Hematopoietic multipotent progenitor cell treated with erythropoietin and hydrocortisone succinate and interleukin-3 and kit ligand, for 4 days (in vitro differentiated cells): ENCODE measurements at regions not wholly inside any gene's neighbourhood (a gene's known extent, or its start where the extent isn't known, plus 50 kb on each side); places are given as distances from the start of the nearest gene placed in this dataset.

Source experiments
- DNase-seq: peaks from one replicate; pipeline ENCODE4 v3.0.0-alpha.2; 2015

DNA sequence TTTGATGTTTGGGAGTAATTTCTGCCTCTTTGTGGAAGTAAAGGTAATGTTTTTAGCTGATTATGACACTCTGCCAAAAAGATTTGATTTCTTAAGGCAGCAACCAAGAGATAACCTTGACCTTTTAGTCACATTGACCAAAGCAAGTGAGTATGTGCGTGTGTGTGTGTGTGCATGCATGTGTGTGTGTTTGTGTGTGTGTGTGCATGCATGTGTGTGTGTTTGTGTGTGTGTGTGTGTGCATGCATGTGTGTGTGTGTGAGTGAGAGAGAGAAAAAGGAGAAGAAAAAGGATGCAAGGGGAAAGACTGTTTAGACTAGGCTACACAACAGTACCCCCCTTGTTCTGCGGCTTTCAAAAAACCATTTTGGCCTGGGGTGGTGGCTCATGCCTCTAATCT, 88.1 kb upstream of the NPVF start:
- no peak for DNase-seq

DNA sequence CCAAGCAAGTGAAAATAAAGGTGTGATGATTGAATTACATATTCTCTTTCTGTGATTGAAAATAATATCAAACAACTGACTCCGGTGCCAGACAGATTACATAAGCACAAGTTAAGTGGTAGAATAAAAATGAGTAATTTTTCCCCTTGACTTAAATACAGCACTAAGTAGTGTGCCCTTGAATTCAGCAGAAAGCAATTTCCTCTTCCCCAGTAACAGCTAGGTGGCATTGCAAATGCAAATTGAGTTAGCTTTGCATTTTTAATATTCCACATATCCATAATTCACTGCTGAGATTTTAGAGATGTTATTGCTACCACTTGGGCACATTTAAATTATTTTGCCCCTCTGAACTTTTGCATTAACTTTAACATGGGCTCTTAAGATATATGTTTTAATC, 89.8 kb upstream of the NPVF start:
- DNase-seq: no peak

DNA sequence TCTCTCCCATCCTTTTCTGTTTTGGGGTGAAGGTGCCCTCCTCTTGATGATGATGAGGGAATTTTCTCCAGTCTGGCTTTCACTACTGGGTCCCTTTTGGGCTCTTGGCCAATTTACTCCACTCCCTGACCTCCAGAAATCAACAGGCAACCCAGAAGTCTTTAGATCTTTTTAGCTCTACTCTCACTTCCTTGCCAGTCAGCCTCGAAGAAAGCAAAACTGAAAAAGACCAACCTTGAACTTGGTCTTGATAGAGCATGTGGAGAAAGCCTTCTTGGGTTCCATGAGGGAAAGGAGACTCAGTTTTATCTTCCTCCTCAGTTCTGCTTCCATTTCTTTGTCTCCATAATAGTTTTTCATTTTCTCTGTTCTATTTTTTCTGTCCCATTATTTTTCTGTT, 91.4 kb upstream of the NPVF start:
- DNase-seq: no peak

DNA sequence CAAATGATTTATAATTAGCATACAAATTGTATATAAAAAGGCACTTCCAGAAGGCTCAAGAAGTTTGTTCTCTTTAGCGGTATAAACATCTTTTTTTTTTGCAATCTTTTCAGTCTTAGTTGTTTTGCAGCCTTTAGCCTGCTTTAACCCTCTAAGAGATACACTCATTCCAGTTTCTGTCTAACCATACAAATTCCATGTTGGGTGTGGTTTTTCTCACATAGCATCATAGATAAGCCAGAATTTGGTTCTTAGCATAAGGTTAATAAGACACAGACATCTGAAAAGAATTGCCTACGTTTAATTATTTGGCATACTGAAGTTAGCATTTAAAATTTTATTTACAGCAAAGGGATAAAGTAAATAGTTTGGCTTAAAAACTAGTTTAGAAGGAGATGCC, 92.5 kb upstream of the NPVF start:
- DNase-seq: no peak

DNA sequence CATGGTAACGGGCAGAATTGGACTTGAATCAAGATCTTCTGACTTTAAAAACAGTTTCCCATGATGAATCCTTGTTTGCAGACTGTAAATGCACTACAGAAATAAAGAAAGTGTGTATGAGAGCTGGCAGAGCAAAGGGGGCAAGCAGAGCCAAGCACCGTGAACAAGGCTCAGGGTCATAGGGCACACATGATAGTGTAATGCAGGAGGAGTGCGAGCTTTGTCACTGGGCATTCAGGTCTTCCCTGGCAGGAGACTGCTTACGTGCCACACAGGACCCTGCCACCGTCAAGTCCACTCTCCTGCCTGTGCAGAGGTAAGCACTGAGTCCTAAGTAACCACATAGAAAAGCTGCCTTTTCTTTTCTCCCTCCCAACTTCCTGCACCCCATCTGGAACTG, 93.1 kb upstream of the NPVF start:
- no peak for DNase-seq

DNA sequence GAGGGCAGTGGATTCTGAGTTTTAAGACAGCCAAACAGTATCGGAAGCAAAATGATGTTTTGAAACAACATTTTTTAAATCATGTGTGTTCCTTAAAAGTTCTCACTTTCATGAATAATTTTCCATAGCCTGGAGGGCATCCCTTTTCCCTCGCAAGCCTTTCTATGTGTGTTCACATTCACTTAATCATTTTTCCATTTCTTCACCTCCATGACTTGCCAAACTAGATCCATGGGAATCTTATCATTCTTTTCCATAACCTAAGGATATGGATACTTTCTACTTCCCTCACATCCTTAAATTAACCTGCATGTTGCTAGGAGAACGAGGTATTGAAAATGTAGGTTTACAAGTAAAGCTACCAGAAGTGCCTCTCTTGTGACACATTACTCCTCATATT, 94.2 kb upstream of the NPVF start:
- no peak for DNase-seq

DNA sequence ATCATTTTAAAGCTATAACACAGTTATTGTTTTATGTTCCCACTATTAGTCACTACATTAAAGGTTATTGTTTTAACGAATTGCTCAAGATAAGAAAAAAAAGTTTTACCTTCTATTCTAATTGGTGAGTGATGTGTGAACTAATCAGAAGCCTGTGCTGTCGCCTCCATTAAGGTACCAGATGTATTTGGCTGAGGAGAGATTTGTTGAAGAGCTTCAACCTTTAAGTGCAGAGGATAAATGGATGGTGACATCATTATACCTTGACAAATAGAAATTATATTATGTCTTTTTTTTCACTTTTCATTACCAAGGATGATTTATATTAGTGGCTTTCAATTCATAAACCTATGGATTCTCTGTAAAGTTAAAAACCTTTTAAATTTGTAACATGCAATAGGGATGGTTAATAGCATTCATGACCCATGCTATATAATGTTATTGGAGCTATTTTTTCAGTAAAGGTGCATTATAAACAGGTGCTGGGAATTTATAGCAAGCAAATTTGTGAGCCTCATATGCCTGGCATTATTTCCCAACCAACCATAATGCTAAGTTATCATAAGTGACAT, 97.0 kb upstream of the NPVF start:
- no peak for DNase-seq

DNA sequence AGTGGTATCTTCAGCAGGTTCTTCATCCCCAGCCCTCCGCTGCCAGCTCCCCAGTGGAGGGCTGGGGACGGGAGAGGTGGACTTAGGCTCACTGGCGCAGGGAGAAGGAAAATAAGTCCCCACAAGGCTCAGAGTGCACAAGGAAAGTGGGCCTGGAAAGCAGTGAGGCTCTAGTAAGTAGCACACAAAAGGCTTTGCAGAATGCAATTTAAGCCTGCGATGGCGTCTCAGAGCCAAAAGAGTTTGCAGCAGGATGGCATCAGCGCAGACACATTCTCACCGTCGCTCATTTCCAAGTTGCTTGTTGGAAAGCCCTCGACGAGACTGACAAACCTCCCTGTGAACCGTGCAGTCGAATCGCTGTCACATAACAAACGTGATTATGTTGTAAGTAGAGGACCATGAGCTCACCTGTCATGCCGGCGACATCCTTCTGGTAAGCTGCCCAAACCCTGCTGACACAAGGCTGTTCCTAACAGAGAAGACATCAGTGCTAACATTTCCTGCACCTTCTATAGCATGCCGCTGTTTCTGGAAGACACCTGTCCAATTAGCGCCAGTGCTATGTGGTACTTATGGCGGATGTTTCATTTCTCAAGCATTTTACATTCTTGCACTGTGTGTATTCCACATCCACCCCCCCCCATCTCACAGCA, 98.3 kb upstream of the NPVF start:
- no peak for DNase-seq

DNA sequence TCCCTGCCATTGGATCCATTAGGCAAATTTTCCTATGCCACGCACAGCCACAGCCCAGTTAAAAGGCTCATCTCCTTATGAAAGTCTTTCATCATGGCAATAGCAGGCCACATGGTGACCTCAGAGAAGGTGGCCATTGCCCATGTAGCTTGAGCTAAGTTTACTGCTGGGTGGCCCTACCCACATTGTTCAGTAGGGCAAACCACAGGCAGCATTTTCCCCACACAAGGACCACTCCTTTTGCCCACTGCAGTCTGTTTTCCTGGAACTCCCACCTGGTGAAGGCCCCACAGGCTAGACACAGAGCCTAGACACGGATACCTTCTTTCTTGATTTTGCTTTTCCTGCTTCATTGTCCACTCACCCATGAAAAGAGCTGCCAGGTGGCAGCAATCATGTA, 101.5 kb upstream of the NPVF start:
- no peak for DNase-seq

DNA sequence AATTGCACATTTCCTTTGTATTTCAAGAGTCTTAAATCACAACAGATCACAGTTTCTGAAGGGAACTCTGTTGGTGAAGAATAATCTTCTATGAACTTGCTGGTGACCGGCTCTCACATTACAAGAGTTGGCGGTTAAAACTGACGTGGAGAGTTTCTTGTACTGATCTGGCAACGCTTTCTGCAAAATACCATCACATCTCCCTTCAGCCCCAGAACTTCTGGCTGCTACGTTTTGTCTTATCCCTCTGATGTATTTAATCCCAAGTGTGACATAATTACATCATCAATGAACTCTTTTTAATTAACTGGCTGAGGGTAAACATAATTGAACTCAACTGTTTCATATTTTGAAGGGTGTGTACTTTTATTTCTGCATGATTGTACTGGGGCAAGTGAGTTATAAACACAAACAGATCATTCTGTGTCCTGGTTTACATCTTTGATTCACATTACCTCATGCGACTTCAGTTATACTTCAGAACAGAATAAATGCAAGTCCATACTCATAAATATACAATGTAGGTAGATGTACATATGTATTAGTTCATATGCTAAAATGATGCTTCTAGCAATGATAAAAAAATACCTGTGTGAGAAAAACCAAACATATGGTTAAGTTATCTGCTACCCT, 105.1 kb upstream of the NPVF start:
- DNase-seq: no peak

DNA sequence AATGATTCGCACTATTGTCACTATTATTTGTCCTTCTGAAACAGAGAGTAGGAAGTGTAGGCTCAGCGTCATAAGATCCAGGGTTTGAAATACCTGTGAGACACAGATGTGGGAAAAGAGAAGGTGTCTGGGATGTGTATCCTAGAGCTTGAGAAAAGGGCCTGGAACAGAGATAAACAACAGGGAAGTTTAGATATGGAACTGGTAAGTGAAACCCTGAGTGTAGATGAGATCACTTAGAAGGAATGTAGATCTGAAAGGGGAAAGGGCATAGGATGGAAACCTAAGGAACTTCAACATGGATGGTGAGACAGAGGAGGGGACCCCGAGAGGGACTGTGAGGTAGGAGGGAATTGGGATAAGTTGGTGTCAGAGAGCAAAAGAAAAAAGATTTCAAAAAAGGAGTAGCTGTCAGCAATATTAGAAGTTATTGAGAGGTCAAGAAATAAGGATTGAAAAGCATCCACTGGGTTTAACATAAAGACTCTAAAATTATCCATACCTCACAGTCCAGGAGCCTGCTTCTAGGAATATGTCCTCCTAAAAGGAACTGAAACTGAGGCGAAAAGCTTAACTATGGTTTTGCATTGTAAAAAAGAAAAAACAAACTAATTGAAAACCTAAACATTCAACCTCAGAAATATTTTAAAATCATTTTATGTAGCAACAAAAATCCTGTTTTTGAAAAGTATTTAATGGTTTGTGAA, 119.2 kb upstream of the NPVF start:
- DNase-seq: no peak

DNA sequence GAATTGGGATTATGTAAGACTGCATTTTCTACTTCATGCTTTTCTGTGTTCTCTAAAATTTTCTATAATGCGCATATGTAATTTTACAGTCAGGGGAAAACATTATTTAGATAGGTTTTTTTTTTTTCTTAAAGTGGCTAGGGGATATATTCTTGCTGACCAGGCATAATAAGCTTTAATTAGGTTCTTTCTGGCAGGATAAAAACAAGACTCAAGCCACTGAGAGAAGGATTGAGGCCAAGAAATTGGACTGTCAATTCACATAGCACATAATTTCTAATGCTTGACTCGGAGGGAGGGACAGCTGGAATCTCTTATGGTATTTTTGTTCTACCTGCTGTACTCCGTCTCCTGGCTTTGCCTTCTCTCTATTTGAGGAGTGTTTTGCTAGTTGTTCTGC, 119.8 kb upstream of the NPVF start:
- DNase-seq: no peak

DNA sequence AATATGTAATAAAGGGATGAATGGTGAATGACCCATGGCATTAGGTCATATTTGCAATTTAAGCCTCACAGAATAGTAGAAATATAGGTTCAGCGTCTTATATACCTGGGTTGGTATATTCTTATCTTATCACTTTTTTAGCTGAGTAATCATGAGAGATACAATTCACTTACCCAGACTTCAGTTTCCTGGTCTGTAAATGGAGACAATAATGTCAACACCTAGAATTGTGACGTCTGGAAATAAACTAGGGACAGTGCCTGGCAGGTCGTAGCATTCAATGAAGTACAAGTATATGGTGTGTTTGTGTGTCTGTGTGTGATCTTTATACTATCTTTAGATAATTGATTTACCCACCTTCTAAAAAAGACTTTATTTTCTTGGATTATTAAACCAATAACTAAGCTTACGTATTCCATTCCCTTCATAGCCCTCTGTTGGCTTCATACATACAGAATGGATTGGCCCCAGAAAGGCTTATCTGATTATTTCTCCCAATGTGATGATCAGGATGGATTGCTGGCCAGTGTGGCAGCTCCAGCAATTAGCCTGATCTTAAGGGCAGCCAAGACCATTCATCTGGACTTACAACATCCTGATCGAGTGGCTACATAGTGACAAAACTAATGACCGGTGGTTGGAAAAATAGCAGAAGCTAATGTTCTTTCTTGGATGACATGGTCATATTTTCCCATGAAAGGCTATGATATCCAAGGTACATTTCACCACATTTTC, 121.2 kb upstream of the NPVF start:
- DNase-seq: no peak

DNA sequence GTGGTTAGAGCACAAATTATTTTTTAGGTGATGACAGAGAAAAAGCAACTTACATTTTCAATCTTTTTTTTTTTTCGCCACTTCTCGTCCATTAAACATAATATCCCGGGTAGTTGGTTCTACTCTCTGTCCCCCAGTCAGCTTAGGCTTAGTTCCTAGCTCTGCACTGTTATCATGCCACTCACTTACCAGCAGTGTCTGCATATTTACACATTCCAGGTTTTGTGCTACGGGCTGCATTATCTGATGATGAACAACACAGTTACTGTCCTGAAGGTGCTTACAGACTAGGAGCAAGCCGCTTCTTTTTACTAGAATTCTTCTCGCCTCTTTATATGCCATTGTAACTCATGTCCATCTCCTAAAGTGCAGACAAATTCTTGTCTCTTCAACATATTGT, 121.8 kb upstream of the NPVF start:
- no peak for DNase-seq

DNA sequence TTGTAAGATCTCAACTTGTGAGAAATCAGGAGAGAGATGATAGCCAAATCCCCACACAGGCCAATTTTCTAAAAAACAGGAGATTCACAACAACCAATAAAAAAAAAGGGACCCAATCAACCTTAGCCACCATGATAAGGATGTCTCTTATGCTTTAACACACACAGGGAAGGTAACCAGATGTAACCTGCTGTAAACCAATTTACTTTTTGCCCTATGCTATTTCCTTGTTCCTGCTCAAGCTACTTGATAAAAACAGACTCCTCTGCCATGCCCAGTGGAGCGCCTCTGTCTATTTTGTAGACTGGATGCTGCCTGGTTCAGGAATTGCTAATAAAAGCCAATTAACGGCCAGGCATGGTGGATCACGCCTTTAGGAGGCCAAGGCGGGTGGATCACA, 123.5 kb upstream of the NPVF start:
- DNase-seq: no peak

DNA sequence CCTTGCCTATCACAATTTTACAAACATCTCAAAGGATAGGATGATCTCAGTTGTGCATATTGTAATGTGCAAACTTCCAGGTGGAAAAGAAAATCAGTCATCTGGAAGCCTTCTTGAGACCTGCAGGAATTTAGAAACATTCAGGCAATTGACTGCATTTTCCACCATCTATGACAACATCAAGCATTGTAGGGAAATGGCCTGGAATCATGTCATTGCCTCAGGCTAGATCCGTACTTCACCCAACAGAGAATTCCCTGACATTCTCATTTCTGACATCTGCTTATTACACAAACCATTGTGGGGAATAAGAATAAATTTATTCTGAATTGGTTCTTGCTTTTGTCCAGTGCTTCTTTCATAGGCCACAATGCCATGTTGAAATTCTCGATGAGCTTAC, 124.9 kb upstream of the NPVF start:
- no peak for DNase-seq

DNA sequence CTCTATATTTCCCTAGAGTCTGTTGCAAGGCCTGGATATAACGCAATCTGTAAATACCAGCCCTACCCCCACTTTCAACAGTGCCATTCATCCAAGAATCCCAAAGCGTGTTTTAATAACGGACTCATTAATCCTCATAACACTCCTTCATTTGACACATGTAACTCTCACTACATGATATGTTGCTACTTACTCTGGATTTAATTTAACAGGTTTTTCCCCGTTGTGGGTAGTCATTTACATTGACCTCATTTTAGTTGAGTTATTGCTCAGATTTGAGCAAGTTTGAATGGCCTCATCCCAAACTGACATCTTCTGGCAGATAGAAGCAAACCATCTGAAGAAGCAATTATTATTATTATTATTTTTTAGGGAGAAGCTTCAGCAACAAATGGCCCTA, 125.4 kb upstream of the NPVF start:
- no peak for DNase-seq

DNA sequence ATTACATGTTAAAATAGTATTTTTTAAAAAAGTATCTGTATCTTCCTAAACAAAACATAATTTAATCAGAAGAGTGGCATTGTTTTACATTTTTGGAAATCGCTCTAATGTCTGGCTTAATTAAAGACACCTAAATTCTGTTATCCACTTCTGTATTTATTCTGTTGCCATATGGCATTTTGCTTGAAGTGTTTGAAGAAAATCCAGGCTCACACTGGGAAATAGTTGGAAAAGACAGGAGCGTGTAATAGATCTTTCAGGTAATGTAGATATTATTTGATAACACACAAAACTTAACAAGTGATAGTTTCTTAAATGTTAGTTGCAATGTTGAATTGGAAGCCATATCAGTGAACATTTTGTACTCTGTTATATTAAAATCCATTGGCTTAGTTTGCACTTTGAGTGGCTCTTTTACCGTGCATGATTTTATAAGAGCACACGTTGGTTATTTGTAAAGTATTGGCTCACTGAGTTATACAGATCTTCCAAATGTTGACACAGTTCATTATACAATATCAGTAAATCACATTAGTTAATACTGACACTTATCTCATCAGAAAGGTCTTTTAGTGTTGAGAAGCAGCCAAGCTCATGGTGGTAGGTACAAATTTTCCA, 128.4 kb upstream of the NPVF start:
- DNase-seq: no peak

DNA sequence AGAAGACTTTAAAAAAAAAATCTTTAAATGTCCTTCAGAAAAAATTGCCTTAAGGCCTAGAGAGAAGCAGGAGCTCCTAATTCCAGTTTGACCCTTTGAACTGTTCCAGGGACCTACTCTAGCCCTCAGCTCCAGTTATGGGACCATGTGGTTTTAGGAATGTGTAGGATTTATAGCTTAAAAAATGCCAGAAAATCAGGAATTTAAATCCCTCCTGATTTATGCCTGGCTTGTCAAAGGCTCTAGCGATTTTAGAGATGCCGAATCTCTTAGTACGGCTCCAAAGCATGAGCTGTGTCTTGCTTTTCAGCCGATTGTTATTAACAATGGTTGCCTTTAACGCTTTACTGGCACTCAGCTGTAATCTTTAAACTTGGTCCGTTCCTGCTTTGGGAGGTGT, 130.6 kb upstream of the NPVF start:
- no peak for DNase-seq

DNA sequence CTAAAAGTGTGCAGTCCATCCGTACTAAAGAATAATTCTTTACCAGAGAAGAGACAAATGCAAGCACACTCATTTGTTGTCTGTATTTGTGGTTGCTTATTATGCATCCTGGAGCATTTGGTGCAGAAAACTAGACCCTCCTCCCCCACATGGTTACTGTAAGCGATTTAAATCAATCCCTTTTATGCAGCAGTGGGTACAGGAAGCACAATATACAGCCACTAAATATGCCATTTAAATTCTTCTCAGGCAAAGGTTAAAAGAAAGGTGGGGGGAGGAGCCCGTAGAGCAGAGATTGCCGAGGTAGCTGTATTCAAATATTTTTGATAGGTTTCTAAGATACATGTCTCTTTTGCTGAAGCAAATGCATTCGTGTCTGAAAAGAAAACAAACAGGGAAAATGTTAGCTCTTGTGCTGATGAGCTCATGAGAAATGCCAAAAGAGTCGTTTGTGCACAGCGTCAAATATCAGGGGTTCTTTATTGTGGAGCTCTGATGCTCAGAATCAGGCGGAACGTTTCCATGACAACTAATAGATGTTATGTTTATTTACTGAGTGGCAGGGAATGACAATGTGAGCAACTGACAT, 131.3 kb upstream of the NPVF start:
- no peak for DNase-seq

DNA sequence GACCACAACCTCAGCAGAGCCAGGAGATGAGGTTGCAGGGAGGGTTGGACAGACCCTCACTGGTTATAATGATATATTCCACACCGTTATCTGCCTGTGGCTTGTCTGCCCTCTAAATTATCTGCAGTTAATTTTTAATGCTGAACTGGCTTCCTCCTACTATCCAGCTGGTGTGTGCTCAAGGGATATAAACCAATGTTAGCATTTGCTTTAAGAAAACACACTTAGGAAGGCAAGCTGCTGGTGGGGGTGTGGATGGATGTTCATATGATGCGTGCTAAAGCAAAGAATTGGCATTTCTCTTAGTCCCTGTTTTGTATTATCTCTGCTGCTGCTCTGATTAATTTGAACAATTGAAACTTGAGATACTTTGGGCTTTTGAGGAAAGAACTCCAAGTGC, 132.2 kb upstream of the NPVF start:
- DNase-seq: no peak

DNA sequence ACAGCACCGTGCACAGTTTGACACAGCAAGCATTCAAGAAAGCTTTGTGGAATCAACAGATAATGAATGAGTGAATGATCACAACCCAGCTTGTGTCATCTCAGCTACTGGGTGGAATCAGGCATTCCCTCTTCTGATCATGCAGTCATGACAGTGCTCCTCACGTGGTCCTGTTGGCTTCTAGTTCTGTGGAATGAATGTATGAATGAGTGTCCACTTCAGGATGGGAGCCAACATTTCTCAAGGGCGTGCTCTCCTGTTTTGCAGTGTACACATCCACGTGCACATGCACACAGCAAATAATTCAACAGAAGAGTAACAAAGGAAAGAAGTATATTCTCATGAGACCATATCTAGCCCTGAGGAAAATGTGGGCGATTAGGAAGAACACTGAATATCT, 133.1 kb upstream of the NPVF start:
- no peak for DNase-seq

DNA sequence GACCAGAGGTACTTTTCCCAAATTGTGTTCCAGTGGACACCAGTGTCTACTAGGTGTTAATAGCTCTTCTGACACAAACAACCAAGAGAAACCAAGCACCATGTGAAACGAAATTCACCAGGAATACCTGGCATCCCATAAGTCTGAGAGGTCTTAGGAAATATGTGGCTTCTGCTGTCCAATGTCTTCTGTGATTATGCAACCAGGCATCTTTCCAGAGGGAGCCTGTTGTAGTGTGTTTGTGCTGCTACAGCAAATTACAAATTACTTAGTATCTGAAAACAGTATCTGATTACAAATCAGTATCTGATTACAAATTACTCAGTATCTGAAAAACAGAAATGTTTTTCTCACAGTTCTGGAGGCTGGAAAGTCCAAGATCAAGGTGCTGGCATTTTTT, 133.6 kb upstream of the NPVF start:
- no peak for DNase-seq
